ENCODE measurements at regions not wholly inside any gene's neighbourhood (a gene's known extent, or its start where the extent isn't known, plus 50 kb on each side); places are given as distances from the start of the nearest gene placed in this dataset.
"Not testable (repeated sequence)": the region's sequence is repeated elsewhere in the genome, so short reads cannot be mapped to it uniquely, and the experiment has no call there.

GRCh38 chr16:8070506-8070905 lies 519.8 kb downstream of the TMEM114 start:
- no peak overlapping the region for H3K4me3 Mint-ChIP-seq (ENCODE audit: low read depth)
- DNase-seq (ENCODE audit: low spot score): no peak
- no peaks in the 10 kb centered on the region for H3K4me1 Mint-ChIP-seq (ENCODE audit: low read depth)
- intact Hi-C loops (cut with micrococcal nuclease): no loop called here
- H3K36me3 Mint-ChIP-seq (ENCODE audit: low read depth): no peaks in the 10 kb centered on the region
- no peak overlapping the region for H3K27ac Mint-ChIP-seq
- peaks cover 72% of the 10 kb centered on the region for H3K9me3 Mint-ChIP-seq
- no peaks in the 10 kb centered on the region for H3K27me3 Mint-ChIP-seq (ENCODE audit: low read depth)

GRCh38 chr16:8068225-8068624 lies 522.1 kb downstream of the TMEM114 start:
- H3K4me3 Mint-ChIP-seq (ENCODE audit: low read depth); H3K36me3 Mint-ChIP-seq (ENCODE audit: low read depth); H3K4me1 Mint-ChIP-seq (ENCODE audit: low read depth); H3K27me3 Mint-ChIP-seq (ENCODE audit: low read depth); H3K27ac Mint-ChIP-seq; intact Hi-C loops (cut with micrococcal nuclease); DNase-seq (ENCODE audit: low spot score): not testable (repeated sequence)
- peaks cover 61% of the 10 kb centered on the region for H3K9me3 Mint-ChIP-seq

- DNase-seq (ENCODE audit: low spot score): no peak
- Mint-ChIP-seq H3K9me3 (peaks cover 47% of the 10 kb centered on the region), H3K27me3 (ENCODE audit: low read depth) (no peaks in the 10 kb centered on the region), H3K4me3 (ENCODE audit: low read depth) (no peak overlapping the region), H3K27ac (no peak overlapping the region), H3K4me1 (ENCODE audit: low read depth) (no peaks in the 10 kb centered on the region), H3K36me3 (ENCODE audit: low read depth) (no peaks in the 10 kb centered on the region)
- intact Hi-C loops (cut with micrococcal nuclease): no loop called here
Measured at GRCh38 chr16:8063159-8063558, 527.2 kb downstream of the TMEM114 start.

GRCh38 chr16:8062677-8063076 lies 527.6 kb downstream of the TMEM114 start:
- intact Hi-C loops (cut with micrococcal nuclease): no loop called here
- H3K36me3 Mint-ChIP-seq (ENCODE audit: low read depth): no peaks in the 10 kb centered on the region
- H3K27me3 Mint-ChIP-seq (ENCODE audit: low read depth): no peaks in the 10 kb centered on the region
- no peak for DNase-seq (ENCODE audit: low spot score)
- no peak overlapping the region for H3K27ac Mint-ChIP-seq
- no peak overlapping the region for H3K4me3 Mint-ChIP-seq (ENCODE audit: low read depth)
- H3K9me3 Mint-ChIP-seq: peaks cover 45% of the 10 kb centered on the region
- no peaks in the 10 kb centered on the region for H3K4me1 Mint-ChIP-seq (ENCODE audit: low read depth)

- intact Hi-C loops (cut with micrococcal nuclease): no loop called here
- no peak for DNase-seq (ENCODE audit: low spot score)
- H3K27ac Mint-ChIP-seq: no peak overlapping the region
- peaks cover 53% of the 10 kb centered on the region for H3K9me3 Mint-ChIP-seq
- H3K27me3 Mint-ChIP-seq (ENCODE audit: low read depth): no peaks in the 10 kb centered on the region
- no peaks in the 10 kb centered on the region for H3K36me3 Mint-ChIP-seq (ENCODE audit: low read depth)
- H3K4me1 Mint-ChIP-seq (ENCODE audit: low read depth): no peaks in the 10 kb centered on the region
- no peak overlapping the region for H3K4me3 Mint-ChIP-seq (ENCODE audit: low read depth)
Measured at GRCh38 chr16:8055761-8056160, 534.5 kb downstream of the TMEM114 start.

- peaks cover 55% of the 10 kb centered on the region for H3K9me3 Mint-ChIP-seq
- no peaks in the 10 kb centered on the region for H3K36me3 Mint-ChIP-seq (ENCODE audit: low read depth)
- H3K4me3 Mint-ChIP-seq (ENCODE audit: low read depth): no peak overlapping the region
- H3K27ac Mint-ChIP-seq: no peak overlapping the region
- intact Hi-C loops (cut with micrococcal nuclease): no loop called here
- H3K4me1 Mint-ChIP-seq (ENCODE audit: low read depth): no peaks in the 10 kb centered on the region
- DNase-seq (ENCODE audit: low spot score): no peak
- H3K27me3 Mint-ChIP-seq (ENCODE audit: low read depth): no peaks in the 10 kb centered on the region
Measured at GRCh38 chr16:8053437-8053836, 536.9 kb downstream of the TMEM114 start.

GRCh38 chr16:8048433-8048832 lies 541.9 kb downstream of the TMEM114 start:
- intact Hi-C loops (cut with micrococcal nuclease): no loop called here
- Mint-ChIP-seq H3K4me3 (ENCODE audit: low read depth) (no peak overlapping the region), H3K27ac (no peak overlapping the region), H3K9me3 (peaks cover 54% of the 10 kb centered on the region), H3K4me1 (ENCODE audit: low read depth) (no peaks in the 10 kb centered on the region), H3K27me3 (ENCODE audit: low read depth) (no peaks in the 10 kb centered on the region), H3K36me3 (ENCODE audit: low read depth) (no peaks in the 10 kb centered on the region)
- DNase-seq (ENCODE audit: low spot score): no peak

GRCh38 chr16:8047736-8048135 lies 542.6 kb downstream of the TMEM114 start:
- no peaks in the 10 kb centered on the region for H3K27me3 Mint-ChIP-seq (ENCODE audit: low read depth)
- H3K4me3 Mint-ChIP-seq (ENCODE audit: low read depth): no peak overlapping the region
- no peaks in the 10 kb centered on the region for H3K36me3 Mint-ChIP-seq (ENCODE audit: low read depth)
- DNase-seq (ENCODE audit: low spot score): no peak
- peaks cover 49% of the 10 kb centered on the region for H3K9me3 Mint-ChIP-seq
- no peaks in the 10 kb centered on the region for H3K4me1 Mint-ChIP-seq (ENCODE audit: low read depth)
- intact Hi-C loops (cut with micrococcal nuclease): no loop called here
- H3K27ac Mint-ChIP-seq: no peak overlapping the region

- Mint-ChIP-seq H3K27ac (no peak overlapping the region), H3K4me3 (ENCODE audit: low read depth) (no peak overlapping the region), H3K36me3 (ENCODE audit: low read depth) (no peaks in the 10 kb centered on the region), H3K27me3 (ENCODE audit: low read depth) (no peaks in the 10 kb centered on the region), H3K4me1 (ENCODE audit: low read depth) (no peaks in the 10 kb centered on the region), H3K9me3 (peaks cover 38% of the 10 kb centered on the region)
- no peak for DNase-seq (ENCODE audit: low spot score)
- intact Hi-C loops (cut with micrococcal nuclease): no loop called here
Measured at GRCh38 chr16:8044796-8045195, 545.5 kb downstream of the TMEM114 start.

GRCh38 chr16:8032406-8032805 lies 557.9 kb downstream of the TMEM114 start:
- no peaks in the 10 kb centered on the region for H3K4me1 Mint-ChIP-seq (ENCODE audit: low read depth)
- no peaks in the 10 kb centered on the region for H3K36me3 Mint-ChIP-seq (ENCODE audit: low read depth)
- intact Hi-C loops (cut with micrococcal nuclease): no loop called here
- H3K4me3 Mint-ChIP-seq (ENCODE audit: low read depth): no peak overlapping the region
- peaks cover 46% of the 10 kb centered on the region for H3K9me3 Mint-ChIP-seq
- no peaks in the 10 kb centered on the region for H3K27me3 Mint-ChIP-seq (ENCODE audit: low read depth)
- DNase-seq (ENCODE audit: low spot score): no peak
- H3K27ac Mint-ChIP-seq: no peak overlapping the region

- DNase-seq (ENCODE audit: low spot score); H3K27ac Mint-ChIP-seq; H3K27me3 Mint-ChIP-seq (ENCODE audit: low read depth); H3K36me3 Mint-ChIP-seq (ENCODE audit: low read depth); H3K4me3 Mint-ChIP-seq (ENCODE audit: low read depth); intact Hi-C loops (cut with micrococcal nuclease); H3K4me1 Mint-ChIP-seq (ENCODE audit: low read depth): not testable (repeated sequence)
- H3K9me3 Mint-ChIP-seq: peaks cover 47% of the 10 kb centered on the region
Measured at GRCh38 chr16:8030004-8030403, 560.3 kb downstream of the TMEM114 start.

GRCh38 chr16:8026450-8026849 lies 563.9 kb downstream of the TMEM114 start:
- H3K4me3 Mint-ChIP-seq (ENCODE audit: low read depth): no peak overlapping the region
- H3K27me3 Mint-ChIP-seq (ENCODE audit: low read depth): no peaks in the 10 kb centered on the region
- H3K4me1 Mint-ChIP-seq (ENCODE audit: low read depth): no peaks in the 10 kb centered on the region
- intact Hi-C loops (cut with micrococcal nuclease): no loop called here
- no peak overlapping the region for H3K27ac Mint-ChIP-seq
- peaks cover 62% of the 10 kb centered on the region for H3K9me3 Mint-ChIP-seq
- no peaks in the 10 kb centered on the region for H3K36me3 Mint-ChIP-seq (ENCODE audit: low read depth)
- no peak for DNase-seq (ENCODE audit: low spot score)

GRCh38 chr16:8023326-8023725 lies 567.0 kb downstream of the TMEM114 start:
- Mint-ChIP-seq H3K27ac (no peak overlapping the region), H3K4me1 (ENCODE audit: low read depth) (no peaks in the 10 kb centered on the region), H3K4me3 (ENCODE audit: low read depth) (no peak overlapping the region), H3K27me3 (ENCODE audit: low read depth) (no peaks in the 10 kb centered on the region), H3K36me3 (ENCODE audit: low read depth) (no peaks in the 10 kb centered on the region), H3K9me3 (peaks cover 52% of the 10 kb centered on the region)
- DNase-seq (ENCODE audit: low spot score): no peak
- intact Hi-C loops (cut with micrococcal nuclease): no loop called here

GRCh38 chr16:8005096-8005860 lies 585.0 kb downstream of the TMEM114 start:
- H3K9me3 Mint-ChIP-seq: peaks cover 75% of the 10 kb centered on the region
- no peak for DNase-seq (ENCODE audit: low spot score)
- H3K36me3 Mint-ChIP-seq (ENCODE audit: low read depth): no peaks in the 10 kb centered on the region
- H3K27ac Mint-ChIP-seq: no peak overlapping the region
- intact Hi-C loops (cut with micrococcal nuclease): no loop called here
- no peak overlapping the region for H3K4me3 Mint-ChIP-seq (ENCODE audit: low read depth)
- no peaks in the 10 kb centered on the region for H3K4me1 Mint-ChIP-seq (ENCODE audit: low read depth)
- H3K27me3 Mint-ChIP-seq (ENCODE audit: low read depth): no peaks in the 10 kb centered on the region

Measured in activated T-helper 2 cell treated with anti-CD3 and anti-CD28 coated beads, Interferon-gamma antibody, Interleukin-2, Interleukin-4, amounts not matched to agents 10 μg/mL and 5 μg/mL and 100 μg/mL, durations not matched to agents 14 hours and 24 hours and 36 hours (primary cell).